PC-9 (cell line): ENCODE measurements at regions not wholly inside any gene's neighbourhood (a gene's known extent, or its start where the extent isn't known, plus 50 kb on each side); places are given as distances from the start of the nearest gene placed in this dataset.

Experiments
- BruUV-seq: library from RNA; stranded (reverse); fragments of 400-500 nt; replicated peaks from 2 replicates; lab custom pipeline; 2021; lab: Mats Ljungman, UMichigan
- CTCF ChIA-PET: fragments of 300-600 bp; sonication (Branson Sonifier 250); formaldehyde crosslinking; loops from one replicate; lab custom pipeline; 2022; ENCODE audit warnings: antibody characterized with exemption; lab: Charles Lee
- POLR2A ChIA-PET: fragments of 300-600 bp; sonication (Branson Sonifier 250); formaldehyde crosslinking; loops from one replicate; lab custom pipeline; 2022; ENCODE audit warnings: antibody characterized with exemption; ENCODE audit not compliant: unreplicated experiment; lab: Charles Lee
- DNase-seq, 2 experiments: peaks; one replicate each; pipeline versions ENCODE4 v3.0.0 to v3.0.0-alpha.2; 2015 to 2022; ENCODE audit warnings: mixed read lengths in 1 of 2
- H2AFZ ChIP-seq: fragments of 200-600 bp; sonication (generic); 2 replicates; pipeline ENCODE4 v1.8.1; 2017; ENCODE audit warnings: antibody characterized with exemption
- H3F3A ChIP-seq: fragments of 200-600 bp; sonication (generic); 2 replicates; pipeline ENCODE4 v1.8.1; 2017; ENCODE audit warnings: antibody characterized with exemption, mild to moderate bottlenecking, low read depth; ENCODE audit not compliant: insufficient read depth
- H3K27ac ChIP-seq: fragments of 200-600 bp; sonication (generic); 2 replicates; pipeline ENCODE4 v1.6.1; 2016; ENCODE audit warnings: mixed run types
- H3K27me3 ChIP-seq: fragments of 200-600 bp; sonication (generic); 2 replicates; pipeline ENCODE4 v1.6.1; 2016; ENCODE audit warnings: low read depth, mixed run types; ENCODE audit not compliant: insufficient read depth
- H3K36me3 ChIP-seq: fragments of 200-600 bp; sonication (generic); 2 replicates; pipeline ENCODE4 v1.6.1; 2016; ENCODE audit warnings: low read depth, mixed run types
- H3K4me1 ChIP-seq: fragments of 200-600 bp; sonication (generic); replicated peaks from 2 replicates; pipeline ENCODE4 v1.6.1; 2016; ENCODE audit warnings: mixed run types; ENCODE audit not compliant: insufficient read depth
- H3K4me2 ChIP-seq: fragments of 200-600 bp; sonication (generic); 2 replicates; pipeline ENCODE4 v1.6.1; 2017; ENCODE audit warnings: mixed run types
- H3K4me3 ChIP-seq: fragments of 200-600 bp; sonication (generic); 2 replicates; pipeline ENCODE4 v1.6.1; 2016; ENCODE audit warnings: mixed run types
- H3K79me2 ChIP-seq: fragments of 200-600 bp; sonication (generic); 2 replicates; pipeline ENCODE4 v1.6.1; 2017; ENCODE audit warnings: low read depth, mixed run types
- H3K9me2 ChIP-seq: fragments of 200-600 bp; sonication (generic); 2 replicates; pipeline ENCODE4 v1.8.1; 2017; ENCODE audit warnings: mild to moderate bottlenecking; ENCODE audit not compliant: insufficient read depth
- H3K9me3 ChIP-seq: fragments of 200-600 bp; sonication (generic); 2 replicates; pipeline ENCODE4 v1.8.1; 2016; ENCODE audit warnings: low read depth; ENCODE audit not compliant: insufficient read depth
- H4K20me1 ChIP-seq: fragments of 200-600 bp; sonication (generic); 2 replicates; pipeline ENCODE4 v1.8.1; 2017; ENCODE audit not compliant: insufficient read depth
- CTCF ChIP-seq: fragments of 200-600 bp; sonication (generic); conservative IDR thresholded peaks from 2 replicates; pipeline ENCODE4 v1.6.1; 2017; ENCODE audit warnings: mixed run types, antibody characterized with exemption, mild to moderate bottlenecking, moderate library complexity
- EZH2 ChIP-seq: fragments of 200-600 bp; sonication (generic); IDR thresholded peaks from 2 replicates; pipeline ENCODE4 v1.8.0; 2017; ENCODE audit warnings: antibody characterized with exemption, low read depth
- intact Hi-C: fragments of 100-400 bp; cut with micrococcal nuclease; formaldehyde crosslinking; loops from one replicate; pipeline ENCODE4 v1.10.0; 2022; ENCODE audit not compliant: unreplicated experiment

- CTCF ChIA-PET: no interaction called here
- BruUV-seq: no TSS peak
- no peak overlapping the region for H3K27ac ChIP-seq
- H3K4me2 ChIP-seq: no peak overlapping the region
- H3K4me1 ChIP-seq: no peaks in the 10 kb centered on the region
- H3K79me2 ChIP-seq: no peaks in the 10 kb centered on the region
- intact Hi-C loops: no loop called here
- no peak overlapping the region for H3K4me3 ChIP-seq
- no peaks in the 10 kb centered on the region for H3F3A ChIP-seq
- H3K36me3 ChIP-seq: no peaks in the 10 kb centered on the region
- DNase-seq: no peak
- no peaks in the 10 kb centered on the region for H3K9me3 ChIP-seq
- H2AFZ ChIP-seq: no peak overlapping the region
- no peak for TF ChIP-seq CTCF
- TF ChIP-seq EZH2: no peak
- no peaks in the 10 kb centered on the region for H3K9me2 ChIP-seq
- H4K20me1 ChIP-seq: no peaks in the 10 kb centered on the region
- POLR2A ChIA-PET: no interaction called here
- peaks cover 62% of the 10 kb centered on the region for H3K27me3 ChIP-seq
Observed at GRCh38 chr5:174173766-174174165, 128.3 kb downstream of the NSG2 start.

- POLR2A ChIA-PET: no interaction called here
- Histone ChIP-seq H3K27me3 (peaks cover 79% of the 10 kb centered on the region), H3F3A (no peaks in the 10 kb centered on the region), H3K9me3 (no peaks in the 10 kb centered on the region), H3K36me3 (no peaks in the 10 kb centered on the region), H3K79me2 (no peaks in the 10 kb centered on the region), H3K4me2 (no peak overlapping the region), H3K9me2 (no peaks in the 10 kb centered on the region), H3K4me3 (no peak overlapping the region), H2AFZ (no peak overlapping the region), H3K4me1 (no peaks in the 10 kb centered on the region), H4K20me1 (no peaks in the 10 kb centered on the region), H3K27ac (no peak overlapping the region)
- TF ChIP-seq EZH2 (no peak), CTCF (no peak)
- no TSS peak for BruUV-seq
- CTCF ChIA-PET: no interaction called here
- no peak for DNase-seq
- intact Hi-C loops: no loop called here
Observed at GRCh38 chr5:174175716-174176268, 130.3 kb downstream of the NSG2 start.

GRCh38 chr5:174176511-174176910, 131.0 kb downstream of the NSG2 start:
- Histone ChIP-seq H3K27me3 (peaks cover 83% of the 10 kb centered on the region), H3K9me3 (no peaks in the 10 kb centered on the region), H3K4me2 (no peak overlapping the region), H3K27ac (no peak overlapping the region), H2AFZ (no peak overlapping the region), H3K36me3 (no peaks in the 10 kb centered on the region), H3F3A (no peaks in the 10 kb centered on the region), H4K20me1 (no peaks in the 10 kb centered on the region), H3K4me1 (no peaks in the 10 kb centered on the region), H3K79me2 (no peaks in the 10 kb centered on the region), H3K4me3 (no peak overlapping the region), H3K9me2 (no peaks in the 10 kb centered on the region)
- POLR2A ChIA-PET: no interaction called here
- CTCF ChIA-PET: no interaction called here
- intact Hi-C loops: no loop called here
- BruUV-seq: no TSS peak
- no peak for DNase-seq
- TF ChIP-seq EZH2 (no peak), CTCF (no peak)
